ENCODE measurements at regions not wholly inside any gene's neighbourhood (a gene's known extent, or its start where the extent isn't known, plus 50 kb on each side); places are given as distances from the start of the nearest gene placed in this dataset.

DNA sequence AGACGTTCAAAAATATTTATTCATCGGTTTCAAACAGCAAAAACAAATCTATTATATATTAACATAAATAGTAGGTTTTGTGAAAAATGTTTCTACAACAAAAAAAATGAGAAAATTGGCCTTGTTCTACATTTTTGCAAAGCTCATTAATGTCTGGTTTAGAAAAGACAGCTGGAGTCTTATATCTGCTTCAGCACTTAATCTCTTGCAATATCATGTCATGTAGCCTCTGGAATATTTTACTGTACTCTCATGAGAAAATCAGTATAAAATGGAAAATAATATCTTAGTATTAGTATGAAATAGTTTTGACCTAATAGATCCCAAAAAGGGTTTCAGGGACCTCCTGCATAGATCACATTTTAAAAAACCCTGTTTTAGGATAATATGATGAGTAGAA lies 326.6 kb downstream of the ARL4A start:
- ChIA-PET POLR2A (no interaction called here), CTCF (interaction anchor here (0.9 to 1.3 kb wide), 2 partner anchors 11 to 14 kb away, joined by 3 read pairs; no protein-coding TSS in a partner anchor)
- H3K36me3 ChIP-seq (ENCODE audit: control insufficient read depth in 2 of 2, extremely low read depth in 1 of 2, insufficient read depth in 2 of 2, low read length in 2 of 2): no peaks in the 10 kb centered on the region
- no peak overlapping the region for H3K4me3 ChIP-seq (replicated peaks in 1 of 3; ENCODE audit: insufficient read depth in 1 of 3, low read depth in 1 of 3, low read length in 3 of 3)
- H3K79me2 ChIP-seq (ENCODE audit: control insufficient read depth, insufficient read depth, low read length): no peaks in the 10 kb centered on the region
- no peaks in the 10 kb centered on the region for H3K27me3 ChIP-seq (ENCODE audit: control insufficient read depth in 2 of 2, insufficient read depth in 2 of 2, low read length in 2 of 2)
- no peak overlapping the region for H3K9ac ChIP-seq (replicated peaks; ENCODE audit: extremely low read depth, insufficient read depth, low read length)
- DNase-seq (ENCODE audit: low read depth, low spot score) (no peak), FAIRE-seq (no peak)
- dilution Hi-C loops (cut with MboI; ENCODE audit: extremely low pct_ligation_motif_present, low sequenced_read_pairs) (no loop called here), intact Hi-C loops (cut with micrococcal nuclease) (no loop called here)
- TF ChIP-seq EZH2 (IDR thresholded peaks at IDR 0.05; ENCODE audit: borderline replicate concordance, low read depth, low read length, severe bottlenecking) (no peak), JUN (IDR thresholded peaks at IDR 0.05; ENCODE audit: borderline replicate concordance, insufficient read depth, insufficient read length, low read depth) (no peak), POLR2A (IDR thresholded peaks at IDR 0.05; ENCODE audit: low read depth, low read length) (no peak), GATA2 (IDR thresholded peaks at IDR 0.05; ENCODE audit: insufficient read depth, insufficient read length, low read depth, low read length) (no peak), MYC (IDR thresholded peaks at IDR 0.05; ENCODE audit: low read depth, low read length) (no peak), FOS (IDR thresholded peaks at IDR 0.05; ENCODE audit: borderline replicate concordance, insufficient read depth, low read length) (no peak), POLR2AphosphoS5 (IDR thresholded peaks at IDR 0.05; ENCODE audit: insufficient read depth, low read depth, low read length) (no peak)
- TF ChIP-seq, protein P1, sequence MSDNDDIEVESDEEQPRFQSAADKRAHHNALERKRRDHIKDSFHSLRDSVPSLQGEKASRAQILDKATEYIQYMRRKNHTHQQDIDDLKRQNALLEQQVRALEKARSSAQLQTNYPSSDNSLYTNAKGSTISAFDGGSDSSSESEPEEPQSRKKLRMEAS (IDR thresholded peaks at IDR 0.05; ENCODE audit: insufficient read depth, insufficient read length): no peak
- TF ChIP-seq, protein P2, sequence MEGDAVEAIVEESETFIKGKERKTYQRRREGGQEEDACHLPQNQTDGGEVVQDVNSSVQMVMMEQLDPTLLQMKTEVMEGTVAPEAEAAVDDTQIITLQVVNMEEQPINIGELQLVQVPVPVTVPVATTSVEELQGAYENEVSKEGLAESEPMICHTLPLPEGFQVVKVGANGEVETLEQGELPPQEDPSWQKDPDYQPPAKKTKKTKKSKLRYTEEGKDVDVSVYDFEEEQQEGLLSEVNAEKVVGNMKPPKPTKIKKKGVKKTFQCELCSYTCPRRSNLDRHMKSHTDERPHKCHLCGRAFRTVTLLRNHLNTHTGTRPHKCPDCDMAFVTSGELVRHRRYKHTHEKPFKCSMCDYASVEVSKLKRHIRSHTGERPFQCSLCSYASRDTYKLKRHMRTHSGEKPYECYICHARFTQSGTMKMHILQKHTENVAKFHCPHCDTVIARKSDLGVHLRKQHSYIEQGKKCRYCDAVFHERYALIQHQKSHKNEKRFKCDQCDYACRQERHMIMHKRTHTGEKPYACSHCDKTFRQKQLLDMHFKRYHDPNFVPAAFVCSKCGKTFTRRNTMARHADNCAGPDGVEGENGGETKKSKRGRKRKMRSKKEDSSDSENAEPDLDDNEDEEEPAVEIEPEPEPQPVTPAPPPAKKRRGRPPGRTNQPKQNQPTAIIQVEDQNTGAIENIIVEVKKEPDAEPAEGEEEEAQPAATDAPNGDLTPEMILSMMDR (IDR thresholded peaks at IDR 0.05; ENCODE audit: extremely low read depth in 1 of 2, insufficient read depth in 1 of 2, low read depth in 1 of 2, low read length in 2 of 2): no peak
- BruUV-seq (replicated peaks): no TSS peak
- H3K4me1 ChIP-seq (ENCODE audit: control insufficient read depth, extremely low read depth, insufficient read depth, low read length): peaks cover 9% of the 10 kb centered on the region
- no peak overlapping the region for H3K4me2 ChIP-seq (ENCODE audit: insufficient read depth, low read length)
- no peak overlapping the region for H2AFZ ChIP-seq (ENCODE audit: low read depth, low read length)
- H3K9me1 ChIP-seq (replicated peaks; ENCODE audit: control insufficient read depth, extremely low read depth, insufficient read depth, low read length): no peaks in the 10 kb centered on the region
- H3K27ac ChIP-seq (ENCODE audit: insufficient read depth, low read depth, low read length): no peak overlapping the region
- H4K20me1 ChIP-seq (replicated peaks; ENCODE audit: control insufficient read depth, extremely low read depth, insufficient read depth, low read length): no peaks in the 10 kb centered on the region
- no peaks in the 10 kb centered on the region for H3K9me3 ChIP-seq (replicated peaks; ENCODE audit: control insufficient read depth, insufficient read depth, low read length)

Measured in endothelial cell of umbilical vein (primary cell).